Mammary epithelial cell (primary cell): ENCODE measurements at regions not wholly inside any gene's neighbourhood (a gene's known extent, or its start where the extent isn't known, plus 50 kb on each side); places are given as distances from the start of the nearest gene placed in this dataset.

Experiments used
- EZH2 ChIP-seq: IDR thresholded peaks from 2 replicates; pipeline ENCODE4 v1.6.1; 2012; ENCODE audit warnings: low read length, inconsistent platforms, borderline replicate concordance
- TF ChIP-seq, protein P1 (sequence below), 2 donors: IDR thresholded peaks in 1 of 2; conservative IDR thresholded peaks in 1 of 2; 2 replicates each; pipeline ENCODE4 v1.5.1; 2011 to 2012; ENCODE audit warnings: inconsistent platforms in 2 of 2, low read length in 2 of 2, mild to moderate bottlenecking in 2 of 2, control low read depth in 1 of 2, low read depth in 1 of 2; ENCODE audit not compliant: insufficient read depth in 1 of 2; ENCODE audit errors: extremely low read depth in 1 of 2

DNA sequence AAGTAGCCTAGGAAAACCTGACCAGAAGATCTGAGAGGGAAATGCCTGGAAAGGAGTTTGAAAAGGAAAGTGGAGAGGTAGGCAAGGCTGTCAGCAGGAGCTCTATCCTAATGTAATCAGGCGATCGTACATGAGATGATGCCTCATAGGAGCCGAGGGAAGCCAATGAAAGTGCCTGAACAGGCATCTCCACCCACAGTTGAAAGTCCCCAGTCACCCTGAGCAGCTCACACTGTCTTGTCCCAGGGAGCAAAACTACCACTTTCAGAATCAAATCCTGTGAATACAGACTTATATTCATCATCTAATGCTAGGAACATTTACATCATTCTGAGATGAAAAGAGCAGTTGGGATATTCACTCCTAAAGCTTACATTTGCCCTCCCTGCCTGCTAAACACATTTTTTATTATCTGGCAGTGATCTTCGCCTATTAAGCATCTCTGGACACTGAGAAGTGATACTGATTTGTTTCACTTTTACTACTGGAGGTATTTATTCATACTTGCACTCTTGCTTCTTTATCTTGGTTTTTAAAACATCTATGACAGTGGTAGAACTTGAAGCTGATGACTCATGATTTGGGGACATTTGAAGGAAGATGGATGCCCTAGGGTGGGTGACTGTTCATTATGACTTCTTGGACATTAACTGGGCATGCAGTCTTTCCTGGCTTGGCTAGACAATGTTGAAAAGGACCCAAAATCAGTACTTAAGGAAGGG is 221.6 kb downstream of the SEC16B start:
- TF ChIP-seq, protein P1, sequence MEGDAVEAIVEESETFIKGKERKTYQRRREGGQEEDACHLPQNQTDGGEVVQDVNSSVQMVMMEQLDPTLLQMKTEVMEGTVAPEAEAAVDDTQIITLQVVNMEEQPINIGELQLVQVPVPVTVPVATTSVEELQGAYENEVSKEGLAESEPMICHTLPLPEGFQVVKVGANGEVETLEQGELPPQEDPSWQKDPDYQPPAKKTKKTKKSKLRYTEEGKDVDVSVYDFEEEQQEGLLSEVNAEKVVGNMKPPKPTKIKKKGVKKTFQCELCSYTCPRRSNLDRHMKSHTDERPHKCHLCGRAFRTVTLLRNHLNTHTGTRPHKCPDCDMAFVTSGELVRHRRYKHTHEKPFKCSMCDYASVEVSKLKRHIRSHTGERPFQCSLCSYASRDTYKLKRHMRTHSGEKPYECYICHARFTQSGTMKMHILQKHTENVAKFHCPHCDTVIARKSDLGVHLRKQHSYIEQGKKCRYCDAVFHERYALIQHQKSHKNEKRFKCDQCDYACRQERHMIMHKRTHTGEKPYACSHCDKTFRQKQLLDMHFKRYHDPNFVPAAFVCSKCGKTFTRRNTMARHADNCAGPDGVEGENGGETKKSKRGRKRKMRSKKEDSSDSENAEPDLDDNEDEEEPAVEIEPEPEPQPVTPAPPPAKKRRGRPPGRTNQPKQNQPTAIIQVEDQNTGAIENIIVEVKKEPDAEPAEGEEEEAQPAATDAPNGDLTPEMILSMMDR (conservative IDR thresholded peaks at IDR 0.05 in 1 of 2, IDR thresholded peaks at IDR 0.05 in 1 of 2; ENCODE audit: extremely low read depth in 1 of 2, insufficient read depth in 1 of 2, low read depth in 1 of 2, low read length in 2 of 2) = no peak
- TF ChIP-seq EZH2 = no peak
